H9 (cell line): ENCODE measurements at regions not wholly inside any gene's neighbourhood (a gene's known extent, or its start where the extent isn't known, plus 50 kb on each side); places are given as distances from the start of the nearest gene placed in this dataset.

Experiments
- DNase-seq: peaks from one replicate; pipeline ENCODE4 v3.0.0-alpha.2; 2017
- H2AFZ ChIP-seq: one replicate; pipeline ENCODE4 v1.6.1; 2013; ENCODE audit warnings: mild to moderate bottlenecking, low read length, control low read depth, moderate library complexity
- H2AK5ac ChIP-seq: 2 replicates; pipeline ENCODE4 v1.6.1; 2013; ENCODE audit warnings: low read length, control low read depth, mixed read lengths; ENCODE audit not compliant: insufficient read length
- H2BK120ac ChIP-seq: one replicate; pipeline ENCODE4 v1.6.1; 2013; ENCODE audit warnings: low read depth, mild to moderate bottlenecking, low read length, control low read depth, inconsistent platforms; ENCODE audit not compliant: poor library complexity, severe bottlenecking
- H2BK12ac ChIP-seq: 2 replicates; pipeline ENCODE4 v1.6.1; 2013; ENCODE audit warnings: low read length, control low read depth, mixed read lengths, low read depth; ENCODE audit not compliant: insufficient read length
- H2BK15ac ChIP-seq: 2 replicates; pipeline ENCODE4 v1.6.1; 2013; ENCODE audit warnings: low read depth, low read length, control low read depth
- H2BK20ac ChIP-seq: one replicate; pipeline ENCODE4 v1.6.1; 2013; ENCODE audit warnings: low read depth, mild to moderate bottlenecking, low read length, control low read depth, inconsistent platforms; ENCODE audit not compliant: poor library complexity, severe bottlenecking
- H2BK5ac ChIP-seq: 2 replicates; pipeline ENCODE4 v1.6.1; 2013; ENCODE audit warnings: low read length, control low read depth, mixed read lengths; ENCODE audit not compliant: insufficient read length
- H3K14ac ChIP-seq: 2 replicates; pipeline ENCODE4 v1.6.1; 2013; ENCODE audit warnings: low read length, control low read depth; ENCODE audit not compliant: insufficient read depth
- H3K18ac ChIP-seq: 2 replicates; pipeline ENCODE4 v1.6.1; 2013; ENCODE audit warnings: low read depth, mild to moderate bottlenecking, mixed read lengths, low read length, control low read depth; ENCODE audit not compliant: insufficient read length
- H3K23ac ChIP-seq: 2 replicates; pipeline ENCODE4 v1.6.1; 2013; ENCODE audit warnings: low read length, control low read depth, mixed read lengths, low read depth; ENCODE audit not compliant: insufficient read length
- H3K23me2 ChIP-seq: 2 replicates; pipeline ENCODE4 v1.6.1; 2013; ENCODE audit warnings: low read depth, mild to moderate bottlenecking, mixed read lengths, low read length, control low read depth; ENCODE audit not compliant: insufficient read length, poor library complexity, severe bottlenecking
- H3K27ac ChIP-seq: 2 replicates; pipeline ENCODE4 v1.5.1; 2013; ENCODE audit warnings: low read length, control low read depth, mixed read lengths, low read depth; ENCODE audit not compliant: insufficient read length
- H3K27me3 ChIP-seq: 2 replicates; pipeline ENCODE4 v1.6.1; 2013; ENCODE audit warnings: low read length, control low read depth, inconsistent platforms; ENCODE audit not compliant: insufficient read depth
- H3K4ac ChIP-seq: 2 replicates; pipeline ENCODE4 v1.6.1; 2013; ENCODE audit warnings: low read depth, mild to moderate bottlenecking, control low read depth, inconsistent platforms, low read length, moderate library complexity
- H3K4me1 ChIP-seq: 2 replicates; pipeline ENCODE4 v1.6.1; 2013; ENCODE audit warnings: low read length, control low read depth, inconsistent platforms; ENCODE audit not compliant: insufficient read depth
- H3K4me2 ChIP-seq: 2 replicates; pipeline ENCODE4 v1.6.1; 2013; ENCODE audit warnings: low read length, control low read depth, mixed read lengths; ENCODE audit not compliant: insufficient read length, insufficient read depth
- H3K56ac ChIP-seq: 2 replicates; pipeline ENCODE4 v1.6.1; 2013; ENCODE audit warnings: low read depth, mild to moderate bottlenecking, mixed read lengths, low read length, control low read depth; ENCODE audit not compliant: insufficient read length
- H3K79me1 ChIP-seq: 2 replicates; pipeline ENCODE4 v1.6.1; 2013; ENCODE audit warnings: low read depth, mild to moderate bottlenecking, moderate library complexity, low read length, control low read depth, inconsistent platforms; ENCODE audit not compliant: insufficient read depth, poor library complexity, severe bottlenecking
- H3K79me2 ChIP-seq: 2 replicates; pipeline ENCODE4 v1.6.1; 2013; ENCODE audit warnings: low read length, control low read depth, inconsistent platforms; ENCODE audit not compliant: insufficient read depth
- H3K9ac ChIP-seq: 2 replicates; pipeline ENCODE4 v1.6.1; 2013; ENCODE audit warnings: low read length, control low read depth, mixed read lengths; ENCODE audit not compliant: insufficient read length; ENCODE audit errors: extremely low read depth
- H3K9me3 ChIP-seq: one replicate; pipeline ENCODE4 v1.6.1; 2013; ENCODE audit warnings: low read depth, low read length, inconsistent platforms; ENCODE audit not compliant: control insufficient read depth
- H3T11ph ChIP-seq: one replicate; pipeline ENCODE4 v1.6.1; 2013; ENCODE audit warnings: mild to moderate bottlenecking, low read length, control low read depth, inconsistent platforms
- H4K20me1 ChIP-seq: one replicate; pipeline ENCODE4 v1.6.1; 2013; ENCODE audit not compliant: control insufficient read depth, insufficient read length, insufficient read depth
- H4K5ac ChIP-seq: 2 replicates; pipeline ENCODE4 v1.6.1; 2013; ENCODE audit warnings: low read depth, mild to moderate bottlenecking, mixed read lengths, low read length, control low read depth; ENCODE audit not compliant: insufficient read length
- H4K8ac ChIP-seq: replicated peaks from 2 replicates; pipeline ENCODE4 v1.6.1; 2013; ENCODE audit warnings: low read length, control low read depth, mixed read lengths, low read depth; ENCODE audit not compliant: insufficient read length
- H4K91ac ChIP-seq: 2 replicates; pipeline ENCODE4 v1.6.1; 2013; ENCODE audit warnings: low read depth, mild to moderate bottlenecking, moderate library complexity, mixed read lengths, low read length, control low read depth; ENCODE audit not compliant: insufficient read length
- H3K27ac Mint-ChIP-seq, 3 experiments: 2 replicates in 2 of 3; 3 replicates in 1 of 3; pipeline ENCODE4 v1.8.0; 2020 to 2021; ENCODE audit warnings: mixed read lengths in 3 of 3, mild to moderate bottlenecking in 1 of 3, moderate library complexity in 1 of 3
- H3K27me3 Mint-ChIP-seq: 2 replicates; pipeline ENCODE4 v1.8.0; 2021; ENCODE audit warnings: low read depth, mild to moderate bottlenecking, moderate library complexity, mixed read lengths
- H3K36me3 Mint-ChIP-seq, 3 experiments: 2 replicates in 2 of 3; 3 replicates in 1 of 3; pipeline ENCODE4 v1.8.0; 2020 to 2021; ENCODE audit warnings: low read depth in 3 of 3, mixed read lengths in 3 of 3; ENCODE audit not compliant: insufficient read depth in 1 of 3
- H3K4me1 Mint-ChIP-seq, 2 experiments: 2 replicates each; pipeline ENCODE4 v1.8.0; 2020; ENCODE audit warnings: mixed read lengths in 2 of 2
- H3K4me3 Mint-ChIP-seq, 2 experiments: 2 replicates in 1 of 2; 3 replicates in 1 of 2; pipeline ENCODE4 v1.8.0; 2020 to 2021; ENCODE audit warnings: mild to moderate bottlenecking in 2 of 2, mixed read lengths in 2 of 2, moderate library complexity in 1 of 2
- H3K9me3 Mint-ChIP-seq, 2 experiments: 2 replicates in 1 of 2; 3 replicates in 1 of 2; pipeline ENCODE4 v1.8.0; 2020; ENCODE audit warnings: mild to moderate bottlenecking in 2 of 2, mixed read lengths in 2 of 2, moderate library complexity in 1 of 2
- CTCF ChIP-seq: fragments of 200-600 bp; sonication (generic); conservative IDR thresholded peaks from 3 replicates; pipeline ENCODE4 v1.8.0; 2021; ENCODE audit warnings: antibody characterized with exemption, mild to moderate bottlenecking
- WGBS: extraction: QIAGEN DNeasy Blood & Tissue Kit; methylation state at CpG from one replicate; pipeline ENCODE4 v1.1.7; 2013; ENCODE audit warnings: missing lambda C conversion rate, low lambda C conversion rate, mixed read lengths; ENCODE audit not compliant: insufficient read length; ENCODE audit errors: extremely low coverage; 5-methylcytosine and 5-hydroxymethylcytosine counted together

- Mint-ChIP-seq H3K27ac (no peak overlapping the region), H3K9me3 (no peaks in the 10 kb centered on the region), H3K27me3 (no peaks in the 10 kb centered on the region; the same call in 1 of the 2 replicates), H3K4me3 (no peak overlapping the region), H3K4me1 (peaks cover 0 to 7% of the 10 kb centered on the region in 2 experiments; a peak in 1 of 4 replicates), H3K36me3 (no peaks in the 10 kb centered on the region)
- no CpG with 5 or more reads among the region's 6 CpGs for WGBS
- H3K79me2 ChIP-seq: no peaks in the 10 kb centered on the region
- H4K8ac ChIP-seq: no peak overlapping the region
- H2BK20ac ChIP-seq: no peak overlapping the region
- no peak overlapping the region for H3K23ac ChIP-seq
- H4K91ac ChIP-seq: no peak overlapping the region
- no peak overlapping the region for H2BK5ac ChIP-seq
- no peak overlapping the region for H2AFZ ChIP-seq
- H3K9me3 ChIP-seq: no peaks in the 10 kb centered on the region
- H2BK120ac ChIP-seq: no peak overlapping the region
- H3K79me1 ChIP-seq: no peaks in the 10 kb centered on the region
- H3K14ac ChIP-seq: no peak overlapping the region
- no peak overlapping the region for H3K56ac ChIP-seq
- no peak overlapping the region for H3K27ac ChIP-seq
- no peak overlapping the region for H2BK15ac ChIP-seq
- H3K27me3 ChIP-seq: no peaks in the 10 kb centered on the region; the same call in 1 of the 2 replicates
- no peak overlapping the region for H3K9ac ChIP-seq
- no peak for TF ChIP-seq CTCF
- DNase-seq: no peak
- no peak overlapping the region for H4K5ac ChIP-seq
- no peak overlapping the region for H2BK12ac ChIP-seq
- H3K4ac ChIP-seq: no peak overlapping the region
- no peak overlapping the region for H2AK5ac ChIP-seq
- no peak overlapping the region for H3K18ac ChIP-seq
- H4K20me1 ChIP-seq: no peaks in the 10 kb centered on the region
- no peaks in the 10 kb centered on the region for H3K23me2 ChIP-seq
- H3K4me2 ChIP-seq: no peak overlapping the region
- H3T11ph ChIP-seq: no peak overlapping the region
- no peaks in the 10 kb centered on the region for H3K4me1 ChIP-seq
These were observed 54.4 kb upstream of the HMGA2 start for GRCh38 chr12:65769880-65770279.
